ENCODE measurements at regions not wholly inside any gene's neighbourhood (a gene's known extent, or its start where the extent isn't known, plus 50 kb on each side); places are given as distances from the start of the nearest gene placed in this dataset.

DNA sequence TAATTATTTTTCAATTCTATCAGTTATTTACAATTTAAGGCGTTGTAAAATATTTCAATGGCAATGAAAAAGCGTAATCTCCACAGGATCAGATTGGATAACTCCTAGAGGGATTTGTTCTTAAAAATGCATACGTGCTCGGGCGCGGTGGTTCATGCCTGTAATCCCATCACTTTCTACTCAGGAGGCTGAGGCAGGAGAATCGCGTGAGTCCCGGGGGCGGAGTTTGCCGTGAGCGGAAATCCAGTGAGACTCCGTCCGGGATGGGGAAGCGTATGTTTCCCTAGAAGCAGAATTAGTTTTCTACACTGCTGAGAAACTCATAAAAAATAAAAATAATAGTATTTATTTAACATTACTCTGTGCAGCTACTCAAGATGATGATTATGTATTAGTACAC lies 917.8 kb upstream of the PCDH20 start:
- no peak for TF ChIP-seq CTCF (conservative IDR thresholded peaks at IDR 0.05)
- TF ChIP-seq ZFX (IDR thresholded peaks at IDR 0.05), result no peak

Measured in C4-2B (cell line).